HG03432 (cell line): ENCODE measurements at regions not wholly inside any gene's neighbourhood (a gene's known extent, or its start where the extent isn't known, plus 50 kb on each side); places are given as distances from the start of the nearest gene placed in this dataset.

Source experiments
- ATAC-seq: cut with Tn5 transposase; IDR thresholded peaks from one replicate; pipeline ENCODE4 v1.9.1; 2021; ENCODE audit warnings: mild to moderate bottlenecking, moderate library complexity; ENCODE audit not compliant: unreplicated experiment

DNA sequence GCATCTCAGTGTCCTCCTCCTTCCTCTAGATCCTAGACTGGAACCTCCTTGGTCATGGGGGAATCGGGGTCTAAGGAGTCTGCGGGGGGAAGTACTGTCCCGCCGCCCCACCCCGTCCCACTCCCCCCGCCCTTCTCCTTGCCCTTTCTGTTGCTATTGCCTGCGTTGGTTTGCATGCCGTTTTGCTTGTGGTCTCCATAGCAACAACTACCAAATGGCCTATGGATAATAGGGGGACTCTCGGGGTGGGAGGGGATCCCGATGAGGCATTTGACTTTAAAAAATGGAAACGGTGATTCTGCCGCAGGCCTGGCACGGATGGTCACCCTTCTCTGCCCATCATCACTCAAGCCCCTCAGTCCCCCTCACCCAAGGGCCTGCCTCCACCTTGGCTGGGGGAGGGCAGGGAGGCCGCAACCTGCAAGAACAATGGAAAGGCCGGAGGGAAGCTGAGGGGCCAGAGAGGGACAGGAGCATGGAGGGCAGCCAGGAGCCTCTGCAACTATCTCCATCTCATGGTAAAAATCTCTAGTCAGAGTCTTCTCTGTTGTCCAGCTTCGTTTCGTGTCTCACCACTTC is 231.4 kb upstream of the TNRC6C start:
- no peak for ATAC-seq

- no peak for ATAC-seq
Observed at GRCh38 chr17:77728474-77728795, 230.1 kb upstream of the TNRC6C start.

GRCh38 chr17:77728871-77729270 is 229.6 kb upstream of the TNRC6C start:
- ATAC-seq: no peak

DNA sequence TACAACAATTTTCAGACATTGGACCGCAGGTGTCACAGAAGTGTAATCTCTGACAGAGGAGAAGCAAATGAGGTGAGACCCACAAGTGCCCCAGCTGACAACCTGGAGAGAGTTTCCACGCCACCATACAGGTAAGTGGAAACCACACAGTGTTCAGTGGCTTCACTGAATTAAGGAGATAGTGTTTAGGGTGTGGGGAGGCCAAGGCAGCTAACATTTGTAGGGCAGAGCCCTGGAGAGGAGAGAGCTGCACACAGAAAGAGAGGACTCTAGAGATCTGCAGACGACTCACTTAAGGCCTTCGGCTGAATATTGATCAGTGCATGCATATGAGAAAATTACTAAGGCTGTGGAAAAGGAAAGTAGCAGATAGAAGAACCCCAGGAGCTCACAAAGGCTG is 228.9 kb upstream of the TNRC6C start:
- no peak for ATAC-seq

GRCh38 chr17:77730376-77730775 is 228.1 kb upstream of the TNRC6C start:
- ATAC-seq: no peak

DNA sequence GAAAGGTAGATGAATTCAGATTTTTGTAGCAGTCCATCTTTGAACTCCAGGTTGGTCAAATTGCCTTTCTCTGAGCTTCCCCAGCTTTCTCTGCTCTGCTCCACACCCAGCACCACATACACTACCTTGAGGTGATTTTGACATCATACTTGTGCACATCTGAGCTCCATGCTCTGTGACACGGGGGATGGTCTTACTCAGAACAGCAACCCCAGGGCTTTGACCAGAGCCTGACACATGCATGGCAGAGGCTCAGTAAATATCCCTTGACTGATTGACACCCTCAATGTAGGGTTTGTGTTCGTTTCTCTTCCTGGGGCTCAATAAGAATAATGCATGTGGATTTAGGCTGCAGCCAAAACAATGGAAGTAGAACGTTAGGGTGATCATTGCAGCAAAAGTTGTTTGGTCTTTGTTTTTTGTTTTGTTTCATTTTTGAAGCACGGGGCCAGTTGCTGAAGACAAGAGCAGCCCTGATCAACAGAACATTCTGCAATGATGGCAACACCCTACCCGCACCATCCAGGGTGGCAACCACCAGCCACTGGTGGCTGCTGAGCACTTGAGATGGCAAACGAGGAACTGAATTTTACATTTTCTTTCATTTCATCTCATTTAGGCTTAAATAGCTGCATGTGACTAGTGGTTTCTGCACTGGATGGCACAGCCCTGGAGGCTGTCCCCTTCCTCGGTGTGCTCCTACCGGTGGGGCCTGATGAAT is 224.8 kb upstream of the TNRC6C start:
- no peak for ATAC-seq

- no peak for ATAC-seq
Observed at GRCh38 chr17:77734371-77735080, 224.0 kb upstream of the TNRC6C start.

- ATAC-seq: no peak
Observed at GRCh38 chr17:77735081-77735565, 223.4 kb upstream of the TNRC6C start.

GRCh38 chr17:77735566-77736198 is 222.8 kb upstream of the TNRC6C start:
- no peak for ATAC-seq

DNA sequence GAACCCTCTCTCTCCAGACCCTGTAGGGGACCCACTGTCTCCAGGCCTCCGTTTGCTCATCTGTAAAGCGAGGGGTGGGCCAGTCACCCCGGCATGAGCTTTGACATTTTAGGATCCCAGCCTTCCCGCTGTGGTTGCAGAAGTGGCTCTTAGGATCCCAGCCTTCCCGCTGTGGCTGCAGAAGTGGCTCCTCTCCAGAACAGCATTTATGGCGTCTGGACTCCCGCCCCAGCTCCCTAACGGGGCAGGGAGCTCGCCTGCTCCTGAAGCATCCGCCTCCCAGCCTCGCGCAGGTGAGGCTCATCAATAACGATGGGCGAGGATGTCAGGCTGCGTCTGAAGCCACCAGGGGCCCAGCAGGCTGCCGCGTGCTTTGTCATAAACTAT is 222.3 kb upstream of the TNRC6C start:
- ATAC-seq: no peak

DNA sequence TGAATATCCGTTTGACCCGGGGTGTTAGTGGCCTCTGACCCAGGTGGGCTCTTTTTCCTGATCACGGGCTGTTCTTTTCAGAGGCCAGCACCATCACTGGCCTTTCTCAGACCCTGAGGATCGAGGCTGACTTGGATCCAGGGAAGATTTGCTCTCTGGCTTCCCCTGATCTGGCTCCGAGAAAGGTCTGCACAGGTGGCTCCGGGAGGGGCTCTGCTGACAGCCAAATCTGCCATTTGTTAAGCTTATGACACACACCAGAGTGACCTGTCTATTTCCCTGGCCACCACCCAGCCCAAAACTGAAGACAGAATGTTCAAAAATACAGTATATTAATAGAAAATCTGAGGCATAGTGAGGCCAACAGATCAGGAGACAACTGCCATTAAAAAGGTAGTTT is 221.8 kb upstream of the TNRC6C start:
- no peak for ATAC-seq

GRCh38 chr17:77737442-77738265 is 220.8 kb upstream of the TNRC6C start:
- no peak for ATAC-seq

DNA sequence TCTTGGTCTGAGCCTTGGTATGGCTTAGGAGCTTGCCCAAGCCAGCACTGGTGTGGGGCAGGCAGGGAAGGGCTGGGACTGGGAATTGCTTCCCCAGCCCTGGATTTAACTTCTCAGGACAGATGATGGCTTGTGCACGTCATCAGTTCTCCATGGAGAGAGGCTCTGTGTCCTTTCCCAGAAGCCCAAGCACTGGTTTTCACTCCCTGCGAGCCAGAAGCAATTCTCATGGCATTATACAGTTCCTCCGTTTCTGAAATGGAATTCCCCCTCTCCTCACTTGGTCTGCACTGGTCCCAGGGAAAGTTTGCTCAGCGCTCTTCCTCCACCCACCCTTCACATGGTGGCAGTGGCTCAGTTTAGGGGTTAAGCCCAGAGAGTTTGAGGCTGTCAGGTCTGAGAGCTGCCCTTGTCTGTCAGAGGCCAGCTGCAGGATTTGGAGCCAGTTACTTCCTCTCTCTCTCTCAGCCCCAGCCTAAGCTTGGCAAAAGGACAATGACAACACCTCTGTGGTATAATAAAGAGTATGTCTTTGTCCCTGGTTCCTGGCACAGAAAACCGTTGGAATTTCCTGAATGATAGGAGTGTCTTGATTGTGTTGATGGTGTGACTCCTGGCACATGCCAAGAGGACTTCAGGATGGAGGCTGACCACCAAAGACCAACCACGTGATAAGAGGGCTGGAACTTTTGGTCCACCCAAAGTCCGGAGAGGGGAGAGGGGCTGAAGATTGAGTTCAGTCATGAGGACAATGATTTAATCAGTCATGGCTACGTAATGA is 219.6 kb upstream of the TNRC6C start:
- ATAC-seq: no peak

DNA sequence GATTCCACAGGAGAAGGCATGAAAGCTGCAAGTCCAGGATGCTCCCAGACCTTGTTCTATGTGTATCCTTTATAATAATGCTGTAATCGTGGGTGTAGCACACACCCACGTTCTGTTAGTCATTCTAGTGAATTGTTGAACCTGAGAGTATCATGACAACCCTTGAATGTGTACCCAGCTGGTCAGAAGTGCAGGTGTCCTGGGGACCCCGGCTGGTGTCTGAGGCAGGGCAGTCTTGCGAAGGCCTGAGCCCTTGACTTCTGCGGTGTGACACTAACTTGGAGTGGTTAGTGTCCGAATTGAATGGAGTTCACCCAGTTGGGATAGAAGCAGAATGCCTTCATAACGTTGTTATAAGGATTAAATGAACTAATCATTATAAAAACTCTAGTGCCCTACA is 218.0 kb upstream of the TNRC6C start:
- no peak for ATAC-seq

DNA sequence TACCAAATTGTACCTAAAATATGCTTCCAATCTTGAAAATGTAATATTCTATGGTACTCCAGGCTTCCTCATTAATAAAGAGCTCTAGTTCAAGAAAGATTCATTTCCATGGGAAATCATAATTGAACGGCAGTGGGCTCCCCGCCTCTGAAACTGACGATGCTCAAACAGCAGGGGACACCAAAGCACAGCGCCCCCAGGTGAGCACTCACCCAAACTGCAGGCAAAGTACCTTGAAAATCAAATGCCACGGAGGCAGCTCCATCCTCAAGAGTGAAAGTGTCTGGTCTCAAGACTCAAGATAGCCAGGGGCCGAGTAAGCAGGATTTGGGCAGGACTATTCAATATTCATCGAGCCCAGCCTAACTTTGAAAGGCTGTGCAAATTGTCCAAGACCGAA is 217.4 kb upstream of the TNRC6C start:
- ATAC-seq: no peak

GRCh38 chr17:77742579-77742978 is 215.9 kb upstream of the TNRC6C start:
- no peak for ATAC-seq

DNA sequence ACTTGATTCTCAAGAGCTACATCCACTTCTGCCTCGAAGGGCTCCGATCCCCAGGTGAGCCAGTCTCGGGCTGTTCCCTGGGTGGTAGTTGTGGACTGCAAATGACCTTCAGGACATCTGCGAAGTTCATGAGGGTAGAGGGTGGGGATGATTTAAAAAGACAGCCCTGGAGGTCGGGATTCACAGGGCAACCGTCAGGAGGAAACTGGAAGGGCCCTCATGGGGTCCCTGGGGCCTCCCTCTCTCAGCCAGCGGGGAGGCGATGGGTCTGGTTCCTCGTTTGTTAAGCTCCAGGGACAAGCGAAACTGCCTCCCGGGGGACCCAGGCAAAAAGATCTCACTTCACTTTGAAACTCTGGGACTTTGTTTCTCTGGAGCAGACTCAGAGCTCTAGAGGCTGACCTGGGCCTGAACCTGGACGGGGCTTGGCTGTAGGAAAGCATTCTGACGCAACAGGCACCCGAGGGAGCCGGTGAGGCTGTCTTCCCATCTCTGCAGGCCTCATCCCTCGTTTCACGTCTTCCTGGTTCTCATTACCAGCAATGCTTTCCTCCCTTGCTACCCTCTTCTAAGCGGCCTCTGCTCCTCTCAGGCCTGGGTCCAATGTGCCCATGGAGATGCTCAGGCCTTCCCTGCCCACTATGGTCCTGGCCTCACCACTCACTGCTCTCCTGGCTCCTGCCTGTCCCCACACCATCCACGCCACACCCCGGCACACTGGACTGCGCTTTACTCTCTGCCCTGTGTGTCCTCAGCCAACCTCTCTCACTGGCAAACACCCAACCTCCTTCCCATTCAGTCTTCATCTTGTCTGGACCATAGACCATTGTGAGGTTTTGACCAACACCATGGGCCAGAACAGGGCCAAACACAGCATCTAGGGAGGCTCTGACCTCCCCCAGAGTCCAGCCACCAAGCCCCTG is 214.2 kb upstream of the TNRC6C start:
- ATAC-seq: no peak

DNA sequence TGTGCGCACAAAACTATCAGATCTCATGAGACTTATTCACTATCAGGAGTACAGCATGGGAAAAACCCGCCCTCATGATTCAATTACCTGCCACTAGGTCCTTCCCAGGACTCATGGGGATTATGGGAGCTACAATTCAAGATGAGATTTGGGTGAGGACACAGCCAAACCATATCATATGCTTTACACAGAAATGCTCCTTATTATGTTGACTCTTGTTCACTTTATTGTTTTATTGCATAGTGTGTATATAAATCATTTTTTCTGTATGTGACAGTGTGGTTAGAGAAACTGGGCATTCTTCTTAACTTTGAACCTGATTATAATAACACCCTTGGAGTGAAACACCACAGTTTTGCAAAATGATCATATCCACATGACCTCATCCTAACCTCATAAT is 212.8 kb upstream of the TNRC6C start:
- no peak for ATAC-seq

GRCh38 chr17:77746393-77746792 is 212.1 kb upstream of the TNRC6C start:
- ATAC-seq: no peak
